Iris pigment epithelial cell (primary cell): ENCODE measurements at regions not wholly inside any gene's neighbourhood (a gene's known extent, or its start where the extent isn't known, plus 50 kb on each side); places are given as distances from the start of the nearest gene placed in this dataset.
A peak's percentile ranks its signal among the peaks of the same experiment; 100 is the strongest.

ENCODE experiments used
- DNase-seq: peaks from one replicate; pipeline ENCODE4 v3.0.0-alpha.2; 2011; ENCODE audit warnings: low read depth

- DNase-seq: no peak
Observed at GRCh38 chr16:80079072-80079471, 461.7 kb upstream of the DYNLRB2 start.

GRCh38 chr16:80077696-80078095 is 463.1 kb upstream of the DYNLRB2 start:
- no peak for DNase-seq

GRCh38 chr16:80074329-80074728 is 466.5 kb upstream of the DYNLRB2 start:
- no peak for DNase-seq

GRCh38 chr16:80071964-80072456 is 468.8 kb upstream of the DYNLRB2 start:
- DNase-seq: no peak

GRCh38 chr16:80066805-80067580 is 466.5 kb upstream of the MAF start:
- DNase-seq: no peak

GRCh38 chr16:80065541-80065940 is 465.0 kb upstream of the MAF start:
- no peak for DNase-seq

- no peak for DNase-seq
Observed at GRCh38 chr16:80063713-80064069, 463.2 kb upstream of the MAF start.

- peak; percentile 3 for DNase-seq
Observed at GRCh38 chr16:80063031-80063712, 462.6 kb upstream of the MAF start.

GRCh38 chr16:80062361-80063030 is 462.0 kb upstream of the MAF start:
- DNase-seq: no peak

GRCh38 chr16:80060470-80060869 is 459.9 kb upstream of the MAF start:
- peak; percentile 2 for DNase-seq

- DNase-seq: no peak
Observed at GRCh38 chr16:80059836-80060235, 459.3 kb upstream of the MAF start.

- DNase-seq: peak; percentile 6
Observed at GRCh38 chr16:80058214-80058613, 457.7 kb upstream of the MAF start.

- peak; percentile 52 for DNase-seq
Observed at GRCh38 chr16:80056324-80056723, 455.8 kb upstream of the MAF start.

GRCh38 chr16:80055831-80056230 is 455.3 kb upstream of the MAF start:
- no peak for DNase-seq

GRCh38 chr16:80054647-80055046 is 454.1 kb upstream of the MAF start:
- DNase-seq: no peak

GRCh38 chr16:80051040-80051439 is 450.5 kb upstream of the MAF start:
- DNase-seq: no peak

- no peak for DNase-seq
Observed at GRCh38 chr16:80048250-80048649, 447.7 kb upstream of the MAF start.

- no peak for DNase-seq
Observed at GRCh38 chr16:80047842-80048241, 447.3 kb upstream of the MAF start.

- DNase-seq: no peak
Observed at GRCh38 chr16:80046848-80047247, 446.3 kb upstream of the MAF start.

- DNase-seq: no peak
Observed at GRCh38 chr16:80046261-80046660, 445.7 kb upstream of the MAF start.

- DNase-seq: no peak
Observed at GRCh38 chr16:80045861-80046260, 445.3 kb upstream of the MAF start.

- DNase-seq: no peak
Observed at GRCh38 chr16:80041410-80041809, 440.9 kb upstream of the MAF start.

- no peak for DNase-seq
Observed at GRCh38 chr16:80040814-80041213, 440.3 kb upstream of the MAF start.
